HCT116 (cell line): ENCODE measurements at regions not wholly inside any gene's neighbourhood (a gene's known extent, or its start where the extent isn't known, plus 50 kb on each side); places are given as distances from the start of the nearest gene placed in this dataset.

Source experiments
- ATAC-seq: fragments of 200-7000 bp; cut with Tn5 transposase; 2 replicates; pipeline ENCODE4 v1.9.1; 2020; ENCODE audit warnings: mild to moderate bottlenecking, moderate library complexity
- BruUV-seq: library from RNA; stranded (reverse); fragments of 400-500 nt; replicated peaks from 2 replicates; lab custom pipeline; 2021; lab: Mats Ljungman, UMichigan
- CTCF ChIA-PET: fragments of 300-600 bp; sonication (Branson Sonifier 250); formaldehyde crosslinking; loops from one replicate; lab custom pipeline; 2021; ENCODE audit warnings: antibody characterized with exemption; lab: Charles Lee
- POLR2A ChIA-PET: fragments of 300-600, 350-600 bp; sonication (Branson Sonifier 250); formaldehyde crosslinking; loops from one replicate; lab custom pipeline; 2021; ENCODE audit warnings: antibody characterized with exemption; lab: Charles Lee
- RAD21 ChIA-PET, 2 experiments: fragments of 300-600 bp; sonication (Branson Sonifier 250); formaldehyde crosslinking; loops; one replicate each; lab custom pipeline; 2023; ENCODE audit warnings: low total read pairs in 2 of 2; ENCODE audit not compliant: uncharacterized antibody in 2 of 2, unreplicated experiment in 2 of 2, low non-redundant PET in 1 of 2; lab: Charles Lee
- DNase-seq: peaks from one replicate; pipeline ENCODE4 v3.0.0-alpha.2; 2010; ENCODE audit warnings: low read depth, low spot score
- H2AFZ ChIP-seq: fragments of 200-600 bp; shearing (Covaris generic), sonication (generic); 2 replicates; pipeline ENCODE4 v1.6.1; 2017; ENCODE audit warnings: low read depth, mixed run types, mixed read lengths, antibody characterized with exemption, low read length; ENCODE audit not compliant: poor library complexity, severe bottlenecking
- H3K27ac ChIP-seq: 2 replicates; pipeline ENCODE4 v1.5.1; 2012; ENCODE audit warnings: low read depth, low read length
- H3K27me3 ChIP-seq: fragments of 200-600 bp; sonication (generic); 2 replicates; pipeline ENCODE4 v1.6.1; 2016; ENCODE audit warnings: mixed run types, low read length, mixed read lengths; ENCODE audit not compliant: insufficient read depth
- H3K36me3 ChIP-seq, 2 experiments: fragments of 200-500 bp in 1 of 2; fragments of 200-600 bp in 1 of 2; sonication (Bioruptor generic) in 1 of 2; sonication (generic) in 1 of 2; 2 replicates each; pipeline versions ENCODE4 v1.5.1 to v1.6.1; 2014 to 2016; ENCODE audit warnings: low read length in 2 of 2, inconsistent platforms in 1 of 2, mixed read lengths in 1 of 2, mixed run types in 1 of 2; ENCODE audit not compliant: insufficient read depth in 2 of 2, control insufficient read depth in 1 of 2
- H3K4me1 ChIP-seq, 2 experiments: fragments of 200-600 bp in 1 of 2; sonication (generic) in 1 of 2; 2 replicates each; pipeline versions ENCODE4 v1.5.1 to v1.6.1; 2012 to 2017; ENCODE audit warnings: low read length in 2 of 2, inconsistent platforms in 1 of 2, mild to moderate bottlenecking in 1 of 2, mixed read lengths in 1 of 2, mixed run types in 1 of 2, moderate library complexity in 1 of 2; ENCODE audit not compliant: insufficient read depth in 2 of 2, control insufficient read depth in 1 of 2
- H3K4me2 ChIP-seq: fragments of 200-600 bp; sonication (generic); 2 replicates; pipeline ENCODE4 v1.6.1; 2017; ENCODE audit warnings: mixed run types, low read length, mixed read lengths
- H3K4me3 ChIP-seq, 2 experiments: fragments of 200-600 bp in 1 of 2; sonication (generic) in 1 of 2; replicated peaks in 1 of 2; 2 replicates each; pipeline ENCODE4 v1.5.1; 2011 to 2016; ENCODE audit warnings: low read length in 2 of 2, control low read depth in 1 of 2, low read depth in 1 of 2, mild to moderate bottlenecking in 1 of 2, mixed read lengths in 1 of 2, mixed run types in 1 of 2
- H3K79me2 ChIP-seq: fragments of 200-600 bp; sonication (generic); 2 replicates; pipeline ENCODE4 v1.6.1; 2017; ENCODE audit warnings: mild to moderate bottlenecking, mixed run types, low read length, moderate library complexity, mixed read lengths; ENCODE audit not compliant: insufficient read depth
- H3K9ac ChIP-seq: fragments of 200-600 bp; sonication (generic); 2 replicates; pipeline ENCODE4 v1.6.1; 2016; ENCODE audit warnings: low read length, mixed read lengths
- H3K9me2 ChIP-seq: fragments of 200-600 bp; sonication (generic), shearing (Covaris generic); 2 replicates; pipeline ENCODE4 v1.6.1; 2017; ENCODE audit warnings: mixed run types, mild to moderate bottlenecking, moderate library complexity; ENCODE audit not compliant: insufficient read depth
- H3K9me3 ChIP-seq, 2 experiments: fragments of 200-500 bp in 1 of 2; fragments of 200-600 bp in 1 of 2; sonication (Bioruptor generic) in 1 of 2; sonication (generic) in 1 of 2; 2 replicates each; pipeline ENCODE4 v1.6.1; 2014 to 2017; ENCODE audit warnings: low read length in 2 of 2, mixed read lengths in 2 of 2, inconsistent platforms in 1 of 2, low read depth in 1 of 2, mild to moderate bottlenecking in 1 of 2, mixed run types in 1 of 2, moderate library complexity in 1 of 2; ENCODE audit not compliant: control insufficient read depth in 1 of 2, insufficient read depth in 1 of 2
- H4K20me1 ChIP-seq: fragments of 200-600 bp; sonication (generic), shearing (Covaris generic); 2 replicates; pipeline ENCODE4 v1.6.1; 2017; ENCODE audit warnings: mixed run types, mild to moderate bottlenecking, moderate library complexity; ENCODE audit not compliant: insufficient read depth
- CBX3 ChIP-seq: IDR thresholded peaks from 2 replicates; pipeline ENCODE4 v1.6.1; 2012; ENCODE audit warnings: low read depth
- CEBPB ChIP-seq: IDR thresholded peaks from 2 replicates; pipeline ENCODE4 v1.6.1; 2012; ENCODE audit warnings: low read depth
- CTCF ChIP-seq, 3 experiments: fragments of 200-600 bp in 1 of 3; sonication (generic) in 1 of 3; IDR thresholded peaks in 2 of 3; conservative IDR thresholded peaks in 1 of 3; 2 replicates each; pipeline ENCODE4 v1.5.1; 2012 to 2017; ENCODE audit warnings: low read depth in 2 of 3, low read length in 2 of 3, antibody characterized with exemption in 1 of 3, borderline replicate concordance in 1 of 3, control low read depth in 1 of 3, mild to moderate bottlenecking in 1 of 3, mixed read lengths in 1 of 3, mixed run types in 1 of 3, moderate library complexity in 1 of 3; ENCODE audit not compliant: insufficient read depth in 1 of 3
- EGR1 ChIP-seq: IDR thresholded peaks from 2 replicates; pipeline ENCODE4 v1.6.1; 2012; ENCODE audit warnings: low read depth
- EZH2 ChIP-seq: fragments of 200-600 bp; sonication (generic); IDR thresholded peaks from 2 replicates; pipeline ENCODE4 v1.6.1; 2017; ENCODE audit warnings: antibody characterized with exemption, mixed run types
- EZH2phosphoT487 ChIP-seq: fragments of 200-600 bp; IDR thresholded peaks from 2 replicates; pipeline ENCODE4 v1.6.1; 2018; ENCODE audit warnings: antibody characterized with exemption, borderline replicate concordance
- FOSL1 ChIP-seq: IDR thresholded peaks from 2 replicates; pipeline ENCODE4 v1.6.1; 2012; ENCODE audit warnings: low read depth
- JUND ChIP-seq: IDR thresholded peaks from 2 replicates; pipeline ENCODE4 v1.6.1; 2012
- RAD21 ChIP-seq: IDR thresholded peaks from 2 replicates; pipeline ENCODE4 v1.6.1; 2012; ENCODE audit warnings: low read depth, mild to moderate bottlenecking
- SIN3A ChIP-seq: IDR thresholded peaks from 2 replicates; pipeline ENCODE4 v1.6.1; 2012; ENCODE audit warnings: low read depth
- SP1 ChIP-seq: IDR thresholded peaks from 2 replicates; pipeline ENCODE4 v1.6.1; 2012; ENCODE audit warnings: low read depth
- SRF ChIP-seq: IDR thresholded peaks from 2 replicates; pipeline ENCODE4 v1.6.1; 2012; ENCODE audit warnings: low read depth
- TCF7L2 ChIP-seq: IDR thresholded peaks from 2 replicates; pipeline ENCODE4 v1.7.0; 2011; ENCODE audit warnings: borderline replicate concordance, inconsistent platforms; ENCODE audit not compliant: insufficient read depth, insufficient read length; ENCODE audit errors: extremely low read depth
- ZBTB33 ChIP-seq: IDR thresholded peaks from 2 replicates; pipeline ENCODE4 v1.6.1; 2011; ENCODE audit warnings: mild to moderate bottlenecking, low read length, moderate library complexity; ENCODE audit not compliant: insufficient replicate concordance; ENCODE audit errors: extremely low read depth
- ZFX ChIP-seq: fragments of 450-650 bp; IDR thresholded peaks from 2 replicates; pipeline ENCODE4 v1.6.1; 2017
- ZNF274 ChIP-seq: fragments of 200-500 bp; sonication (Bioruptor generic); IDR thresholded peaks from 2 replicates; pipeline ENCODE4 v1.6.1; 2014; ENCODE audit warnings: mild to moderate bottlenecking, low read depth, low read length, inconsistent platforms
- intact Hi-C: fragments of 100-400 bp; cut with micrococcal nuclease; formaldehyde crosslinking; loops from 2 replicates; pipeline ENCODE4 v1.10.0; 2022
- TF ChIP-seq, protein P1 (sequence below): IDR thresholded peaks from 2 replicates; pipeline ENCODE4 v1.6.1; 2012

GRCh38 chr10:75294866-75295701, 59.3 kb upstream of the COMTD1 start (continued):
- TF ChIP-seq RAD21 (peak; percentile 12; the same call in 1 of the 2 replicates), ZNF274 (no peak), EZH2 (no peak), EZH2phosphoT487 (no peak), SRF (no peak), JUND (peak; percentile 38; the same call in 1 of the 2 replicates), CTCF (IDR thresholded peaks at IDR 0.05 in 2 of 3, conservative IDR thresholded peaks at IDR 0.05 in 1 of 3; ENCODE audit: borderline replicate concordance in 1 of 3, insufficient read depth in 1 of 3, low read depth in 2 of 3, low read length in 2 of 3) (peak in 2 of 3 experiments; percentile 1 to 9; a peak in 3 of 6 replicates), SP1 (peak; percentile 52), CEBPB (no peak), FOSL1 (peak; percentile 32; the same call in 1 of the 2 replicates), TCF7L2 (peak; percentile 99), CBX3 (peak; percentile 67)
- TF ChIP-seq, protein P1, sequence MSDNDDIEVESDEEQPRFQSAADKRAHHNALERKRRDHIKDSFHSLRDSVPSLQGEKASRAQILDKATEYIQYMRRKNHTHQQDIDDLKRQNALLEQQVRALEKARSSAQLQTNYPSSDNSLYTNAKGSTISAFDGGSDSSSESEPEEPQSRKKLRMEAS, result no peak

GRCh38 chr10:75294518-75294865, 58.7 kb upstream of the COMTD1 start:
- Histone ChIP-seq H3K36me3 (no peaks in the 10 kb centered on the region), H3K4me1 (peaks cover 13 to 38% of the 10 kb centered on the region in 2 experiments), H2AFZ (peak overlapping the region; percentile 45), H3K9me2 (no peaks in the 10 kb centered on the region), H4K20me1 (no peaks in the 10 kb centered on the region), H3K79me2 (no peaks in the 10 kb centered on the region), H3K4me3 (peak overlapping the region; percentile 41 to 58), H3K4me2 (peak overlapping the region; percentile 77), H3K9ac (peak overlapping the region; percentile 57), H3K9me3 (peaks cover 0 to 3% of the 10 kb centered on the region in 2 experiments; a peak in 1 of 4 replicates), H3K27me3 (no peaks in the 10 kb centered on the region), H3K27ac (no peak overlapping the region; the same call in 1 of the 2 replicates)
- intact Hi-C loops, result no loop called here
- CTCF ChIA-PET, result no interaction called here
- POLR2A ChIA-PET, result no interaction called here
- RAD21 ChIA-PET, result no interaction called here
- ATAC-seq, result peak; percentile 53
- no peak for DNase-seq
- BruUV-seq, result no TSS peak
- no peak for TF ChIP-seq EZH2phosphoT487
- TF ChIP-seq ZFX, result no peak
- TF ChIP-seq CBX3, result no peak
- no peak for TF ChIP-seq SIN3A
- TF ChIP-seq EZH2, result no peak
- no peak for TF ChIP-seq SP1
- TF ChIP-seq CTCF (IDR thresholded peaks at IDR 0.05 in 2 of 3, conservative IDR thresholded peaks at IDR 0.05 in 1 of 3; ENCODE audit: borderline replicate concordance in 1 of 3, insufficient read depth in 1 of 3, low read depth in 2 of 3, low read length in 2 of 3), result no peak
- no peak for TF ChIP-seq EGR1
- TF ChIP-seq ZNF274, result no peak
- TF ChIP-seq ZBTB33, result no peak
- TF ChIP-seq, protein P1, result no peak
